ENCODE measurements at regions not wholly inside any gene's neighbourhood (a gene's known extent, or its start where the extent isn't known, plus 50 kb on each side); places are given as distances from the start of the nearest gene placed in this dataset.

GRCh38 chr3:135871311-135871710 lies 94.2 kb upstream of the PPP2R3A start:
- ATAC-seq: no peak

DNA sequence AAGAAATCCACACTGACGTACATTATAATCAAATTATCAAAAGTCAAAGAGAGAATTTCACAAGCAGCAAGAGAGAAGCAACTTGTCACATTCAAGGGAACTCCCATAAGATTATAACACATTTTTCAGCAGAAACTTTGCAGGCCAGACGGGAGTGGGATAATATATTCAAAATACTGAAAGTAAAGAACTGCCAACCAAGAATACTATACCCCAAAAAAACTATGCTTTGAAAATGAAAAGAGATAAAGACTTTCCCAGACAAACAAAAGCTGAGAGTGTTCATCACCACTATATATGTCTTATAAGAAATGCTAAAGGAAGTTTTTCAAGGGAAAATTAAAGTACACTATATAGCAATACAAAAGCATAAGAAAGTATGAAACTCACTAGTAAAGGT lies 91.5 kb upstream of the PPP2R3A start:
- ATAC-seq: no peak

GRCh38 chr3:135878501-135878900 lies 87.0 kb upstream of the PPP2R3A start:
- no peak for ATAC-seq

DNA sequence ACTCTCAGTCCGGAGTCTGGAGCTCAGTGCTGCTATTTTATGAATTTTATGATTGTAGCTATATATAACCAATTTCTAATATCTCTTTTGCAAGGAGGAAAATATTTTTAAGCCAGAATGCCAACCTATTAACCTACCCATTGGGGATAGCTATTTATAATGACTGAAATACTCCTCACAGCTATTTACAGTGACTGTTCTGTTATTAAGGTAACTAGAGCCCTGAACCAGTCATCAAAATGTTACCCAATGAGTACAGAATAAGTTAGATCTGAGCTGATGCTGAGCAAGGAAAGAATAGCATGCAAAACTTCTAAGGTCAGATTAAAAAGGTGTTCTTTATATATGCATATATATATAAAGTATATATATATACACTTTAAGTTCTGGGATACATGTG lies 79.6 kb upstream of the PPP2R3A start:
- no peak for ATAC-seq

- no peak for ATAC-seq
Measured at GRCh38 chr3:135887220-135887619, 78.3 kb upstream of the PPP2R3A start.

DNA sequence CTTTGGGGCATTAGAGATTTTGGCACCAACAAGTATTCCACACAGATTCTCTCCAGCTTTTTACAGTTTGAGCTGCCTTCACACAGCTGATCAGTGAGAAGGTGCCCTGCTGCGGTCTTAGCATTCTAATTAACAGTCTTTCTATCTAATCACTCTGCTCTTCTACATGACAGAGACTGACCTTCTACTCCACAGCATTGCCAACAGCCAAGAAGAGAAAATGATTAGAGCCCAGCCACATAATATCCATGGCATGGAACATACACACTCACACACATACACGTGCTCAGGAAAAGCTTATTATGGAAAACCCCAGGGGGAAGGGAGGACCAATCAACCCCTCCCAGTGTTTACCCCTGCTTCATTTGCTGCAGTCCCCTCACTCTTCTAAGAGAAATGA lies 76.1 kb upstream of the PPP2R3A start:
- no peak for ATAC-seq

GRCh38 chr3:135891121-135891520 lies 74.4 kb upstream of the PPP2R3A start:
- ATAC-seq: no peak

DNA sequence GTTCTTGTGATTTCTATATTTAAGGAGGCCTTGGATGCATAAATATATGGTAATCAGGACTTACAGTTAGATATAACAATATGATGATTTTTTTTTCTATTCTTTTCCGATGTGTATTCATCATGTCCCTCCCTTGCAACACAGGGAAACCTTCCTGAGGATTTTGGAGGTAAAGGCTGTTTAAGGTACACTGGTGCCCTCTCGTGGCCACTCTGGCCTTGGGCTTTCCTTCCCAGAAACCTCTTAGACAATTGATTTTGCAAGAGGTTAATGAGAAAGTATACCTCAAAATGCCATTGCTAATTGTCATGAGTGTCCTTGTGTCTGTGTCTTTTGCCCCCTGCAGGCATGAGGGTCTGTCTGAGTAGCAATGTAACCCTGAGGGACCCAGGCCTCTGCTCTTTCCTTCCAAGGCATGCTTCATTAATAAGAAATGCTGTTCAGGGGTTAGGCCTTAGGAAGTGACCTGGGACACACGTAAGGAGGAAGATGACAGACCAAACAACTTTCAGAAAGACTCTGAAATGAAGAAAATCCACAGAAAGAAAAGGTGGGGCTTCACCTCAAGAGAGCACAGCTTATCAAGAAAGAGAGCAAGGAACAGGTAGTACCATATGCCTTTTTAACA lies 70.3 kb upstream of the PPP2R3A start:
- ATAC-seq: no peak

DNA sequence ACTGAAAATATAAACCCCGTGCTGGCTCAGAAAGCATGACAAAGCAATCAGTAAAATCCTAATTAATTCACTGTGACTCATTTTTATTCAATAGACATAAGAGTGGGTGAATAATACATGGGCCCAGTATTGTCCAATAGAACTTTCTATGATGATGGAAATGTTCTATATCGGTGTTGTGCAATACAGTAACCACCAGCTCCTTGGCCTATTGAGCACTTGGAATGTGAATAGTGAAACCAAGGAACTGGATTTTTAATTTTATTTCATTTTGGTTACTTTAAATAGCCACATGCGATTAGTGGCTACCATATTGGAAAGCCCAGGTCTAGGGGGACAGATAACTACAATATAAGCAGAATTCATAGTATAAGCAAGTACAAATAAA lies 69.8 kb upstream of the PPP2R3A start:
- no peak for ATAC-seq

GRCh38 chr3:135896613-135897012 lies 68.9 kb upstream of the PPP2R3A start:
- no peak for ATAC-seq

- ATAC-seq: no peak
Measured at GRCh38 chr3:135897715-135898114, 67.8 kb upstream of the PPP2R3A start.

DNA sequence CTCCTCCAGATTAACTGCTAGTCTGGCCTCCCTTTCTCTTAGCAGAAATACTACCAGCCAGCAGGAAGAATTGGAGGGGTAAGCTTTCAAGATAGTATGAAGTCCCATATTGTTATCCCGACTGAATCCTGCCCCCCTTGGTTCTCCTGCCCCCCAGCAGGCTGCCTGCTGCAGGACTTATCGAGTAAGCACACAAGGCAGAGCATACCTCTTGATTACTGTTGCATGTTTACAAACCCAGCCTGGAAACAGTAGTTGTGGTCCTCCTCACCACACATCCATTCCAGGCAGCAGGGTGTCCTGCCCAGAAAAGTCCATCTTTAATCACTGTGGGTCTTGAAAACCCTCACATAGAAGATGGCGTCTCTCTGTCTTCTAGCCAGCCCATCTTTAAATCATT lies 66.8 kb upstream of the PPP2R3A start:
- ATAC-seq: no peak

GRCh38 chr3:135905058-135905724 lies 60.3 kb upstream of the PPP2R3A start:
- ATAC-seq: no peak

DNA sequence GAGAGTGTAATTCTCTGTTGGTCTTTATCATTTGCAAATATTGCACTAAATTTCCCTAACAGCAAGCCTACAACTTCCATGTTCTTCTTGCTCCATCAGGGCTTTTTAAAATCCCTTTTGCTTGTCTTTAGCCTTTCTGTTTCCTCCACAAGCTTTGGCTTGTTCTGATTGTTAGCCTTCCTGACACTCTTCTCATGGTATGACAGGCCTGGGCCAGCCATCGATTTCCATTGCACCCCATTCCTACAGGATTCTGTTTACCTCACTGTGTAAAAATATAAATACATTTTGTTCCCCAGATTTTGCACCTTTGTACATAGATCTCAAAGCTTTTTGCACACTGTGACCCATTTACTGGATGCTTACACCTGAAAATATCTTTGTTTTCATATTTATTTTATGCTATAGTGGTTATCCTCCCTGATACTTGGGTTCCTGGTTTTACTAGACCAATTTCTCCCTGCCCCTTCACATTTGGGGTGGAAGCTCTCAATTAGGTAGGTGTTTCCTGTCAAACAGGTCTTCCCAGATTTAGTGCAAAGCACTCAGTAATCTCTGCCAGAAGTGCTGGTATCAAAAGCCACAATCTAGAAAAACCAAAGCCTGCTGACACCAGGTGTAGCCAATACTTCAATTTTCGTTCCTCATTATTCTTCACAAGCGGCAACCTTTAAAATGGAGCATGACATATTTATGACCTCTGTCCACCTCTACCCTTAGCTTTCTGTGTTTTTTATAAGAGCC lies 57.9 kb upstream of the PPP2R3A start:
- no peak for ATAC-seq

- no peak for ATAC-seq
Measured at GRCh38 chr3:135908225-135908624, 57.3 kb upstream of the PPP2R3A start.

DNA sequence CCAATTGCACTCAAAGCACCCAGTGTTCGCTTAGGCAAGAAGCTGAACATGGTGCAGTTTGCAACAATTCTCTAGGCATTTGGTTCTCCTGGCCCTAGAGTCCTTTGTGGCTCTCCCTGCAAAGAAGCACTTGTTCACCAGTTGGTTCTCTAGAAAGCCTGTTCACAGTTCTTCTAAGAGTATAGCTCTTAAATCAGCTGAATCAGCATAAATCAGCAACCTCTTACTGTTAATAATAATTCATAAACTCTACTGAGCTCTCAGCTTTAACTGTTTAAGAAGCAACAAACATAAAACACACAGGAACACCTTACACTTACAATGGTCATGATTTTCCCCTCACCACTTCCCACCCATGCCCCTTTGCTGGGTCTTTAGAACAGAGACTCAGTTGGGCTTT lies 56.8 kb upstream of the PPP2R3A start:
- ATAC-seq: no peak

GRCh38 chr3:135911110-135911509 lies 54.4 kb upstream of the PPP2R3A start:
- no peak for ATAC-seq

DNA sequence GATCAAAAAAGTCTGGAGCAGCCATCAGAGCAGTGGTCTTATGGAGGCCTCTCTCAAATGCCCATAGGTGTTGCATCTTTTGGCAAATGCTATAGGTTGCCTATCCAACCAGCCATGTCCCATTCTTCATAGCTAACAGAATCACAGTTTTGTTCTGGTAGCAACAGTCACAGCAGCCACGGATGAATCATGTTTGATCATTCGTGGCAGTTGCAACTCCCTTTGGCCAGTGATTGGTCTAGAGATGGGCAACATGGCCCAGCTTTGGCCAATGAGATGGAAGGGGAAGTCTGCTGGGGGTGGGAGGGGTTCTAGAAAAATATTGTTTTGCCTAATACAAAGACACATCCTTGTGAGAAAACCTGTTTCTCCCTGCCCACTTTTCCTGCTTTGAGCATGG lies 50.3 kb upstream of the PPP2R3A start:
- ATAC-seq: no peak
